Activated CD8-positive, alpha-beta memory T cell treated with anti-CD3 and anti-CD28 coated beads, Interleukin-2, amount 10 ng/mL, durations not matched to agents 7 days and 5 days (primary cell): ENCODE measurements at regions not wholly inside any gene's neighbourhood (a gene's known extent, or its start where the extent isn't known, plus 50 kb on each side); places are given as distances from the start of the nearest gene placed in this dataset.
"Not testable (repeated sequence)": the region's sequence is repeated elsewhere in the genome, so short reads cannot be mapped to it uniquely, and the experiment has no call there.

ENCODE experiments used
- ATAC-seq: fragments of 150-1000 bp; cut with Tn5 transposase; one replicate; pipeline ENCODE4 v1.10.0; 2021; ENCODE audit warnings: moderate library complexity
- CTCF ChIA-PET: fragments of 350-600 bp; sonication (Branson Sonifier 250); formaldehyde crosslinking; loops from one replicate; lab custom pipeline; 2021; ENCODE audit warnings: antibody characterized with exemption; lab: Charles Lee
- DNase-seq: peaks from one replicate; pipeline ENCODE4 v3.0.0-alpha.2; 2020
- H3K27ac Mint-ChIP-seq: one replicate; pipeline ENCODE4 v1.8.0; 2021; ENCODE audit warnings: mild to moderate bottlenecking, mixed read lengths
- H3K27me3 Mint-ChIP-seq: one replicate; pipeline ENCODE4 v1.8.0; 2021; ENCODE audit warnings: mixed read lengths
- H3K36me3 Mint-ChIP-seq: one replicate; pipeline ENCODE4 v1.8.0; 2021; ENCODE audit warnings: mild to moderate bottlenecking, mixed read lengths
- H3K4me1 Mint-ChIP-seq: one replicate; pipeline ENCODE4 v1.8.0; 2021; ENCODE audit warnings: mixed read lengths
- H3K4me3 Mint-ChIP-seq: one replicate; pipeline ENCODE4 v1.8.0; 2021; ENCODE audit warnings: mild to moderate bottlenecking, moderate library complexity, mixed read lengths
- H3K9me3 Mint-ChIP-seq: one replicate; pipeline ENCODE4 v1.8.0; 2022; ENCODE audit warnings: low read depth, mixed read lengths

- Mint-ChIP-seq H3K4me3 (no peak overlapping the region), H3K27me3 (no peaks in the 10 kb centered on the region), H3K9me3 (no peaks in the 10 kb centered on the region), H3K27ac (no peak overlapping the region), H3K36me3 (no peaks in the 10 kb centered on the region), H3K4me1 (no peaks in the 10 kb centered on the region)
- CTCF ChIA-PET: no interaction called here
- DNase-seq (peak; percentile 42), ATAC-seq (no peak)
These were observed 182.5 kb upstream of the NPY2R start for GRCh38 chr4:155025762-155026457.

- Mint-ChIP-seq H3K9me3 (no peaks in the 10 kb centered on the region), H3K27me3 (no peaks in the 10 kb centered on the region), H3K4me1 (no peaks in the 10 kb centered on the region), H3K4me3 (no peak overlapping the region), H3K27ac (no peak overlapping the region), H3K36me3 (no peaks in the 10 kb centered on the region)
- no peak for DNase-seq
- ATAC-seq: no peak
- CTCF ChIA-PET: no interaction called here
These were observed 181.7 kb upstream of the NPY2R start for GRCh38 chr4:155026715-155027114.

GRCh38 chr4:155032521-155033229 is 175.8 kb upstream of the NPY2R start:
- ATAC-seq (peak; percentile 33), DNase-seq (no peak)
- CTCF ChIA-PET: no interaction called here
- H3K4me3 Mint-ChIP-seq: no peak overlapping the region
- no peak overlapping the region for H3K27ac Mint-ChIP-seq
- H3K4me1 Mint-ChIP-seq: no peaks in the 10 kb centered on the region
- no peaks in the 10 kb centered on the region for H3K9me3 Mint-ChIP-seq
- no peaks in the 10 kb centered on the region for H3K36me3 Mint-ChIP-seq
- no peaks in the 10 kb centered on the region for H3K27me3 Mint-ChIP-seq

GRCh38 chr4:155033604-155034003 is 174.8 kb upstream of the NPY2R start:
- H3K4me3 Mint-ChIP-seq: no peak overlapping the region
- H3K27me3 Mint-ChIP-seq: no peaks in the 10 kb centered on the region
- H3K4me1 Mint-ChIP-seq: no peaks in the 10 kb centered on the region
- no peaks in the 10 kb centered on the region for H3K36me3 Mint-ChIP-seq
- CTCF ChIA-PET: no interaction called here
- DNase-seq (no peak), ATAC-seq (no peak)
- H3K9me3 Mint-ChIP-seq: no peaks in the 10 kb centered on the region
- no peak overlapping the region for H3K27ac Mint-ChIP-seq

- Mint-ChIP-seq H3K4me3 (no peak overlapping the region), H3K27ac (no peak overlapping the region), H3K9me3 (no peaks in the 10 kb centered on the region), H3K4me1 (no peaks in the 10 kb centered on the region), H3K27me3 (no peaks in the 10 kb centered on the region), H3K36me3 (no peaks in the 10 kb centered on the region)
- no peak for DNase-seq
- ATAC-seq: no peak
- CTCF ChIA-PET: no interaction called here
These were observed 171.4 kb upstream of the NPY2R start for GRCh38 chr4:155037031-155037430.

- Mint-ChIP-seq H3K27ac (no peak overlapping the region), H3K36me3 (no peaks in the 10 kb centered on the region), H3K4me3 (no peak overlapping the region), H3K27me3 (no peaks in the 10 kb centered on the region), H3K4me1 (no peaks in the 10 kb centered on the region), H3K9me3 (no peaks in the 10 kb centered on the region)
- ATAC-seq (no peak), DNase-seq (no peak)
- CTCF ChIA-PET: no interaction called here
These were observed 170.0 kb upstream of the NPY2R start for GRCh38 chr4:155038459-155038858.

- Mint-ChIP-seq H3K27ac (no peak overlapping the region), H3K36me3 (no peaks in the 10 kb centered on the region), H3K9me3 (no peaks in the 10 kb centered on the region), H3K27me3 (no peaks in the 10 kb centered on the region), H3K4me1 (no peaks in the 10 kb centered on the region), H3K4me3 (no peak overlapping the region)
- ATAC-seq (no peak), DNase-seq (no peak)
- CTCF ChIA-PET: no interaction called here
These were observed 169.3 kb upstream of the NPY2R start for GRCh38 chr4:155039162-155039561.

- CTCF ChIA-PET: no interaction called here
- H3K27me3 Mint-ChIP-seq: no peaks in the 10 kb centered on the region
- H3K4me1 Mint-ChIP-seq: no peaks in the 10 kb centered on the region
- no peaks in the 10 kb centered on the region for H3K9me3 Mint-ChIP-seq
- H3K36me3 Mint-ChIP-seq: no peaks in the 10 kb centered on the region
- no peak overlapping the region for H3K4me3 Mint-ChIP-seq
- ATAC-seq: no peak
- no peak overlapping the region for H3K27ac Mint-ChIP-seq
- no peak for DNase-seq
These were observed 168.4 kb upstream of the NPY2R start for GRCh38 chr4:155040031-155040430.

GRCh38 chr4:155042014-155042413 is 166.4 kb upstream of the NPY2R start:
- H3K27me3 Mint-ChIP-seq: no peaks in the 10 kb centered on the region
- CTCF ChIA-PET: no interaction called here

GRCh38 chr4:155044251-155044650 is 164.2 kb upstream of the NPY2R start:
- H3K27me3 Mint-ChIP-seq, H3K4me3 Mint-ChIP-seq, CTCF ChIA-PET, H3K36me3 Mint-ChIP-seq, ATAC-seq, H3K27ac Mint-ChIP-seq, H3K9me3 Mint-ChIP-seq, H3K4me1 Mint-ChIP-seq, DNase-seq: not testable (repeated sequence)

More at GRCh38 chr4:155042014-155042413, 166.4 kb upstream of the NPY2R start:
- Mint-ChIP-seq H3K27ac (no peak overlapping the region), H3K4me1 (no peaks in the 10 kb centered on the region), H3K9me3 (no peaks in the 10 kb centered on the region), H3K4me3 (no peak overlapping the region), H3K36me3 (no peaks in the 10 kb centered on the region)
- ATAC-seq (no peak), DNase-seq (no peak)

- Mint-ChIP-seq H3K36me3 (no peaks in the 10 kb centered on the region), H3K27ac (no peak overlapping the region), H3K4me3 (no peak overlapping the region), H3K4me1 (no peaks in the 10 kb centered on the region), H3K9me3 (no peaks in the 10 kb centered on the region), H3K27me3 (no peaks in the 10 kb centered on the region)
- no peak for ATAC-seq
- no peak for DNase-seq
- CTCF ChIA-PET: no interaction called here
These were observed 160.7 kb upstream of the NPY2R start for GRCh38 chr4:155047755-155048154.

GRCh38 chr4:155054042-155054441 is 154.4 kb upstream of the NPY2R start:
- H3K9me3 Mint-ChIP-seq, H3K4me3 Mint-ChIP-seq, H3K27me3 Mint-ChIP-seq, H3K27ac Mint-ChIP-seq, DNase-seq, H3K36me3 Mint-ChIP-seq, H3K4me1 Mint-ChIP-seq, CTCF ChIA-PET, ATAC-seq: not testable (repeated sequence)

- CTCF ChIA-PET: no interaction called here
- H3K9me3 Mint-ChIP-seq: no peaks in the 10 kb centered on the region
- ATAC-seq: no peak
These were observed 148.0 kb upstream of the NPY2R start for GRCh38 chr4:155060419-155060818.

GRCh38 chr4:155060873-155061272 is 147.6 kb upstream of the NPY2R start:
- no peak for ATAC-seq
- no peaks in the 10 kb centered on the region for H3K4me1 Mint-ChIP-seq
- H3K9me3 Mint-ChIP-seq: no peaks in the 10 kb centered on the region
- no peak overlapping the region for H3K4me3 Mint-ChIP-seq
- H3K27me3 Mint-ChIP-seq: no peaks in the 10 kb centered on the region
- CTCF ChIA-PET: no interaction called here
- no peaks in the 10 kb centered on the region for H3K36me3 Mint-ChIP-seq
- no peak for DNase-seq
- no peak overlapping the region for H3K27ac Mint-ChIP-seq

More at GRCh38 chr4:155060419-155060818, 148.0 kb upstream of the NPY2R start:
- no peaks in the 10 kb centered on the region for H3K27me3 Mint-ChIP-seq
- no peak overlapping the region for H3K4me3 Mint-ChIP-seq
- H3K4me1 Mint-ChIP-seq: no peaks in the 10 kb centered on the region
- DNase-seq: no peak
- no peaks in the 10 kb centered on the region for H3K36me3 Mint-ChIP-seq
- H3K27ac Mint-ChIP-seq: no peak overlapping the region
